GM21381 (cell line): ENCODE measurements at regions not wholly inside any gene's neighbourhood (a gene's known extent, or its start where the extent isn't known, plus 50 kb on each side); places are given as distances from the start of the nearest gene placed in this dataset.
"Not testable (repeated sequence)": the region's sequence is repeated elsewhere in the genome, so short reads cannot be mapped to it uniquely, and the experiment has no call there.

Source experiments
- ATAC-seq: cut with Tn5 transposase; IDR thresholded peaks from one replicate; pipeline ENCODE4 v1.9.1; 2021; ENCODE audit warnings: mild to moderate bottlenecking, moderate library complexity; ENCODE audit not compliant: unreplicated experiment

GRCh38 chr6:33896391-33897188, 92.8 kb upstream of the MLN start:
- no peak for ATAC-seq

- ATAC-seq = no peak
These were observed 92.2 kb upstream of the MLN start for GRCh38 chr6:33895988-33896387.

- no peak for ATAC-seq
These were observed 91.5 kb upstream of the MLN start for GRCh38 chr6:33895296-33895695.

- ATAC-seq = no peak
These were observed 90.6 kb upstream of the MLN start for GRCh38 chr6:33894438-33894837.

- ATAC-seq = no peak
These were observed 89.0 kb upstream of the MLN start for GRCh38 chr6:33892581-33893346.

GRCh38 chr6:33888664-33889200, 84.9 kb upstream of the MLN start:
- no peak for ATAC-seq

- ATAC-seq = no peak
These were observed 84.4 kb upstream of the MLN start for GRCh38 chr6:33888183-33888582.

- ATAC-seq = no peak
These were observed 82.9 kb upstream of the MLN start for GRCh38 chr6:33886673-33887144.

- ATAC-seq = no peak
These were observed 81.6 kb upstream of the MLN start for GRCh38 chr6:33885132-33886057.

- ATAC-seq = not testable (repeated sequence)
These were observed 79.8 kb upstream of the MLN start for GRCh38 chr6:33883621-33884020.

- ATAC-seq = no peak
These were observed 78.4 kb upstream of the MLN start for GRCh38 chr6:33882154-33882553.

- no peak for ATAC-seq
These were observed 77.0 kb upstream of the MLN start for GRCh38 chr6:33880766-33881165.

GRCh38 chr6:33880104-33880678, 76.4 kb upstream of the MLN start:
- no peak for ATAC-seq

- ATAC-seq = no peak
These were observed 74.8 kb upstream of the MLN start for GRCh38 chr6:33878562-33878961.

- no peak for ATAC-seq
These were observed 74.3 kb upstream of the MLN start for GRCh38 chr6:33877982-33878535.

GRCh38 chr6:33875696-33876095, 71.9 kb upstream of the MLN start:
- no peak for ATAC-seq

- ATAC-seq = no peak
These were observed 71.4 kb upstream of the MLN start for GRCh38 chr6:33875141-33875581.

- ATAC-seq = no peak
These were observed 70.4 kb upstream of the MLN start for GRCh38 chr6:33874136-33874760.

GRCh38 chr6:33872761-33873160, 69.0 kb upstream of the MLN start:
- no peak for ATAC-seq
